ENCODE measurements at regions not wholly inside any gene's neighbourhood (a gene's known extent, or its start where the extent isn't known, plus 50 kb on each side); places are given as distances from the start of the nearest gene placed in this dataset.

DNA sequence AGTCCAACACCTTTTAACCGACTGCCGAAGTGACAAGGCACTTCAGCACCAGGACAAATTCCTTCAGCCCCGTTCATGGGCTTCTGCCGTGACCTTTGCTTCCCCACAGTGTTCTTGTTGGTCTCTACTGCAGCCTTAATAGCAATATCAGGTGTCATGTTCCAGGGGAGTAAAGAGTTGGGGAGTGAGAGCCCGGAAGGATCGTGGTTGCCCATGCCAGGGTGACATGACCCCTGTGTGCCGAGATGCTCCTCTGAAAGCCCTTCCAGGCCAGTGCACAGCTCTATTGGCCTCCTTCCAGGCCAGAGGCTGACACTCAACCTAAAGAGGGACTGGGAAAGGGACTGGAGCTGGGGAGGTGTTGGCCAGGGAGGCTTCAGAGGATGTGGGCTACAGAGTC lies 279.2 kb downstream of the CYRIA start:
- no peaks in the 10 kb centered on the region for H3K4me1 ChIP-seq (ENCODE audit: insufficient read depth, poor library complexity, severe bottlenecking)
- TF ChIP-seq CTCF (IDR thresholded peaks at IDR 0.05; ENCODE audit: poor library complexity, severe bottlenecking) = no peak
- no peaks in the 10 kb centered on the region for H3K36me3 ChIP-seq (ENCODE audit: low read depth)
- no peak overlapping the region for H3K27ac ChIP-seq (ENCODE audit: poor library complexity, severe bottlenecking)
- peaks cover 4% of the 10 kb centered on the region for H3K27me3 ChIP-seq (ENCODE audit: insufficient read depth, poor library complexity, severe bottlenecking)
- DNase-seq (ENCODE audit: low spot score) = no peak
- H3K9me3 ChIP-seq (ENCODE audit: severe bottlenecking) = no peaks in the 10 kb centered on the region
- no peak for ATAC-seq (ENCODE audit: low read depth)
- no peak overlapping the region for H3K4me3 ChIP-seq (ENCODE audit: severe bottlenecking)

DNA sequence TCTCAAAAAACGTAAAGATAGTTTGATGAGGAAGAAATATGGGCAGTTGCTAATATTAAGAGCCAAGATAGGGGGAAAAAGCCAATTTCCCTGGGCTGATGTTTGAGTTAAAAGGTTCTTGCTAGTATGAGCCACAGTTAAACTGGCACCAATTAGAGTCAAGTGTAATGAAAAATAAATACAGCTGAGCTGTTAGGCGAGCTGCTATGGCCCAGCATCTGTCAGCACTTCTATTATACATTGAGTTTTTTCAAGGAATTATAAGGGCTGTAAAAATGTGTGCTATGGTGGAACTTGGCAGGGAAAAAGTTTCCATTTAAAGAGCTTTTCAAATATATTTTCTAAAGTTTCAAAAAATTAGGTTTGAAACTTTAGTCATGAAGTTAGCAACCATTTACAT lies 279.6 kb downstream of the CYRIA start:
- H3K4me1 ChIP-seq (ENCODE audit: insufficient read depth, poor library complexity, severe bottlenecking) = no peaks in the 10 kb centered on the region
- peaks cover 4% of the 10 kb centered on the region for H3K27me3 ChIP-seq (ENCODE audit: insufficient read depth, poor library complexity, severe bottlenecking)
- TF ChIP-seq CTCF (IDR thresholded peaks at IDR 0.05; ENCODE audit: poor library complexity, severe bottlenecking) = no peak
- H3K4me3 ChIP-seq (ENCODE audit: severe bottlenecking) = no peak overlapping the region
- H3K27ac ChIP-seq (ENCODE audit: poor library complexity, severe bottlenecking) = no peak overlapping the region
- no peaks in the 10 kb centered on the region for H3K36me3 ChIP-seq (ENCODE audit: low read depth)
- no peaks in the 10 kb centered on the region for H3K9me3 ChIP-seq (ENCODE audit: severe bottlenecking)
- no peak for ATAC-seq (ENCODE audit: low read depth)
- DNase-seq (ENCODE audit: low spot score) = no peak

DNA sequence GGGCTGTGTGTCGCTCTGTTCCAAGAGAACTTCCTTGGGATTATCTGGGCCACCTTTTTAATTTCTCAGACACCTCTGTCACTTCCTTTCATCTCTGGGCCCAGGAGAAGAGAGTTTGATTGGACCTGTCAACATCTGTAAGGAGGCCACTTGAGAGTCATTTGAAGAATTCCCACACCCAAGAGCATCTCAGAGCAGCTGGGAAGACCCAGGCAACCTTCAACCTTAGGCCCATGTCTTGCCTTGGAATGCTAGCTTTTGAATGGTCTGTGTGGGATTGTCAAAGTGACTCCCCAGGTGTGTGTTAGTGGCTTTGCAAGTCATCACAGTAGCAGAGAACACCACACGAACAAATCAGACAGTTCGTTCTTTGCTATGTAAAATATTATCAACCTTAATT lies 280.3 kb downstream of the CYRIA start:
- peaks cover 4% of the 10 kb centered on the region for H3K27me3 ChIP-seq (ENCODE audit: insufficient read depth, poor library complexity, severe bottlenecking)

GRCh38 chr2:16383411-16383810 lies 282.2 kb downstream of the CYRIA start:
- DNase-seq (ENCODE audit: low spot score) (no peak), ATAC-seq (ENCODE audit: low read depth) (no peak)
- no peaks in the 10 kb centered on the region for H3K9me3 ChIP-seq (ENCODE audit: severe bottlenecking)
- no peak for TF ChIP-seq CTCF (IDR thresholded peaks at IDR 0.05; ENCODE audit: poor library complexity, severe bottlenecking)
- no peaks in the 10 kb centered on the region for H3K4me1 ChIP-seq (ENCODE audit: insufficient read depth, poor library complexity, severe bottlenecking)
- H3K4me3 ChIP-seq (ENCODE audit: severe bottlenecking) = no peak overlapping the region
- no peaks in the 10 kb centered on the region for H3K36me3 ChIP-seq (ENCODE audit: low read depth)
- H3K27me3 ChIP-seq (ENCODE audit: insufficient read depth, poor library complexity, severe bottlenecking) = peaks cover 4% of the 10 kb centered on the region
- H3K27ac ChIP-seq (ENCODE audit: poor library complexity, severe bottlenecking) = no peak overlapping the region

More for the DNA sequence above, 280.3 kb downstream of the CYRIA start:
- ATAC-seq (ENCODE audit: low read depth) (no peak), DNase-seq (ENCODE audit: low spot score) (no peak)
- no peak overlapping the region for H3K27ac ChIP-seq (ENCODE audit: poor library complexity, severe bottlenecking)
- no peaks in the 10 kb centered on the region for H3K36me3 ChIP-seq (ENCODE audit: low read depth)
- TF ChIP-seq CTCF (IDR thresholded peaks at IDR 0.05; ENCODE audit: poor library complexity, severe bottlenecking) = no peak
- H3K4me3 ChIP-seq (ENCODE audit: severe bottlenecking) = no peak overlapping the region
- H3K4me1 ChIP-seq (ENCODE audit: insufficient read depth, poor library complexity, severe bottlenecking) = no peaks in the 10 kb centered on the region
- H3K9me3 ChIP-seq (ENCODE audit: severe bottlenecking) = no peaks in the 10 kb centered on the region

DNA sequence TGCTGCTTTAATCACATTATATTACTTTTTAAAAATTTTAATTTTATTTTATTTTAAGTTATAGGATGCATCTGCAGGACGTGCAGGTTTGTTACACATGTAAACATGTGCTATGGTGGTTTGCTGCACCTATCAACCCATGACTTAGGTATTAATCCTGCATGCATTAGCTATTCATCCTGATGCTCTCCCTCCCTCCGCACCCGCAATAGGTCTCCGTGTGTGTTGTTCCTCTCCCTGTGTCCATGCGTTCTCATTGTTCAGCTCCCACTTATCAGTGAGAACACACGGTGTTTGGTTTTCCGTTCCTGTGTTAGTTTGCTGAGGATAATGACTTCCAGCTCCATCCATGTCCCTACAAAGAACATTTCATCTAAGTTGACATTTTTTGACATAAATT lies 283.2 kb downstream of the CYRIA start:
- no peak overlapping the region for H3K4me3 ChIP-seq (ENCODE audit: severe bottlenecking)
- no peak for DNase-seq (ENCODE audit: low spot score)
- H3K27me3 ChIP-seq (ENCODE audit: insufficient read depth, poor library complexity, severe bottlenecking) = peaks cover 4% of the 10 kb centered on the region
- no peaks in the 10 kb centered on the region for H3K9me3 ChIP-seq (ENCODE audit: severe bottlenecking)
- H3K4me1 ChIP-seq (ENCODE audit: insufficient read depth, poor library complexity, severe bottlenecking) = no peaks in the 10 kb centered on the region
- H3K27ac ChIP-seq (ENCODE audit: poor library complexity, severe bottlenecking) = no peak overlapping the region
- no peaks in the 10 kb centered on the region for H3K36me3 ChIP-seq (ENCODE audit: low read depth)
- no peak for TF ChIP-seq CTCF (IDR thresholded peaks at IDR 0.05; ENCODE audit: poor library complexity, severe bottlenecking)
- ATAC-seq (ENCODE audit: low read depth) = no peak

All from RWPE2 (cell line).